ENCODE measurements at regions not wholly inside any gene's neighbourhood (a gene's known extent, or its start where the extent isn't known, plus 50 kb on each side); places are given as distances from the start of the nearest gene placed in this dataset.

DNA sequence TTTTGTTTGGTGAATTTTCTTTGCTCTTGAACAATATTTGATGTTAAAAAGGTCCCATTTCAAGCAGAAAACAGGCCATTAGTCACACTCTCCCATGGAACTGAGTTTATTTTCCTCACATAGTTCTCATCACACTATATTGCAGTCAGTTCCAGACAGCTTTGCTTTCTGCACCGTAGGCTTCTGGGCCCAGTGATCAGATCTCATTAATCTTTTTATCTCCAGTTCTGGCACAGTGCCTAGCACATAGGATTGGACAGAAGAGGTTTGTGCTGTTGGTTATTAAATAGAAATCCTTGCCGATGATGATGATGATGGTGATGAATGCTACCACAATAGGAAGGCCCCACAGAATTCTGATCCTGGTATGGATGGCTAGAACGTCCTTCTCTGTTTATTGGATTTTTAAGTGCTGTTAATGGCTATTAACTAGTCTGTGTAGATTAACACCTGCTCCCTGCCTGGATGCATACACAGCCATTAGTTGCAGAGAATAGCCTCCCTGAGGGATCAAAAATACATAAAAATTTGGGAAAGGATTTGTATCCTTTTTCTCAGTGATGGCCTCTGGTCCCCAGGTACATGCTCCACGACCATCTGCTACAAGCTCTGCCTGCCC lies 52.0 kb upstream of the NTRK2 start:
- intact Hi-C loops (cut with DNase I) = no loop called here
- no peak for DNase-seq
